ENCODE measurements at regions not wholly inside any gene's neighbourhood (a gene's known extent, or its start where the extent isn't known, plus 50 kb on each side); places are given as distances from the start of the nearest gene placed in this dataset.
A peak's percentile ranks its signal among the peaks of the same experiment; 100 is the strongest.

- Histone ChIP-seq H3K27me3 (ENCODE audit: control insufficient read depth, extremely low read depth, insufficient read depth, low read length) (no peaks in the 10 kb centered on the region), H4K20me1 (ENCODE audit: control insufficient read depth, extremely low read depth, insufficient read depth, low read length) (no peaks in the 10 kb centered on the region), H3K79me2 (ENCODE audit: control insufficient read depth, insufficient read depth, low read length) (no peaks in the 10 kb centered on the region), H3K4me2 (ENCODE audit: control insufficient read depth, extremely low read depth, insufficient read depth, low read depth, low read length) (no peak overlapping the region), H2AFZ (ENCODE audit: control insufficient read depth, low read length) (no peak overlapping the region), H3K9me3 (ENCODE audit: control insufficient read depth, low read depth, low read length) (no peaks in the 10 kb centered on the region), H3K36me3 (ENCODE audit: control insufficient read depth in 2 of 2, extremely low read depth in 1 of 2, insufficient read depth in 2 of 2, low read length in 2 of 2) (no peaks in the 10 kb centered on the region), H3K9me1 (ENCODE audit: control insufficient read depth, extremely low read depth, insufficient read depth, low read length) (no peaks in the 10 kb centered on the region), H3K27ac (ENCODE audit: control insufficient read depth, insufficient read depth, low read length) (no peak overlapping the region), H3K4me3 (ENCODE audit: control insufficient read depth in 2 of 3, extremely low read depth in 1 of 3, insufficient read depth in 2 of 3, low read depth in 1 of 3, low read length in 3 of 3) (no peak overlapping the region), H3K4me1 (ENCODE audit: control insufficient read depth, extremely low read depth, insufficient read depth, low read length) (no peaks in the 10 kb centered on the region), H3K9ac (ENCODE audit: control insufficient read depth, extremely low read depth, insufficient read depth, low read length) (no peak overlapping the region)
- no peak for FAIRE-seq
- no peak for DNase-seq (ENCODE audit: low read depth, low spot score)
- dilution Hi-C loops (cut with MboI; ENCODE audit: extremely low pct_ligation_motif_present, low sequenced_read_pairs): no loop called here
- TF ChIP-seq, protein P1, sequence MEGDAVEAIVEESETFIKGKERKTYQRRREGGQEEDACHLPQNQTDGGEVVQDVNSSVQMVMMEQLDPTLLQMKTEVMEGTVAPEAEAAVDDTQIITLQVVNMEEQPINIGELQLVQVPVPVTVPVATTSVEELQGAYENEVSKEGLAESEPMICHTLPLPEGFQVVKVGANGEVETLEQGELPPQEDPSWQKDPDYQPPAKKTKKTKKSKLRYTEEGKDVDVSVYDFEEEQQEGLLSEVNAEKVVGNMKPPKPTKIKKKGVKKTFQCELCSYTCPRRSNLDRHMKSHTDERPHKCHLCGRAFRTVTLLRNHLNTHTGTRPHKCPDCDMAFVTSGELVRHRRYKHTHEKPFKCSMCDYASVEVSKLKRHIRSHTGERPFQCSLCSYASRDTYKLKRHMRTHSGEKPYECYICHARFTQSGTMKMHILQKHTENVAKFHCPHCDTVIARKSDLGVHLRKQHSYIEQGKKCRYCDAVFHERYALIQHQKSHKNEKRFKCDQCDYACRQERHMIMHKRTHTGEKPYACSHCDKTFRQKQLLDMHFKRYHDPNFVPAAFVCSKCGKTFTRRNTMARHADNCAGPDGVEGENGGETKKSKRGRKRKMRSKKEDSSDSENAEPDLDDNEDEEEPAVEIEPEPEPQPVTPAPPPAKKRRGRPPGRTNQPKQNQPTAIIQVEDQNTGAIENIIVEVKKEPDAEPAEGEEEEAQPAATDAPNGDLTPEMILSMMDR (optimal IDR thresholded peaks at IDR 0.05 in 1 of 3, IDR thresholded peaks at IDR 0.05 in 1 of 3, conservative IDR thresholded peaks at IDR 0.05 in 1 of 3; ENCODE audit: extremely low read depth in 1 of 3, insufficient read depth in 2 of 3, low read length in 3 of 3): no peak
- TF ChIP-seq EZH2 (IDR thresholded peaks at IDR 0.05; ENCODE audit: low read length): no peak
Measured at GRCh38 chr1:58966103-58966916, 182.5 kb upstream of the JUN start.

DNA sequence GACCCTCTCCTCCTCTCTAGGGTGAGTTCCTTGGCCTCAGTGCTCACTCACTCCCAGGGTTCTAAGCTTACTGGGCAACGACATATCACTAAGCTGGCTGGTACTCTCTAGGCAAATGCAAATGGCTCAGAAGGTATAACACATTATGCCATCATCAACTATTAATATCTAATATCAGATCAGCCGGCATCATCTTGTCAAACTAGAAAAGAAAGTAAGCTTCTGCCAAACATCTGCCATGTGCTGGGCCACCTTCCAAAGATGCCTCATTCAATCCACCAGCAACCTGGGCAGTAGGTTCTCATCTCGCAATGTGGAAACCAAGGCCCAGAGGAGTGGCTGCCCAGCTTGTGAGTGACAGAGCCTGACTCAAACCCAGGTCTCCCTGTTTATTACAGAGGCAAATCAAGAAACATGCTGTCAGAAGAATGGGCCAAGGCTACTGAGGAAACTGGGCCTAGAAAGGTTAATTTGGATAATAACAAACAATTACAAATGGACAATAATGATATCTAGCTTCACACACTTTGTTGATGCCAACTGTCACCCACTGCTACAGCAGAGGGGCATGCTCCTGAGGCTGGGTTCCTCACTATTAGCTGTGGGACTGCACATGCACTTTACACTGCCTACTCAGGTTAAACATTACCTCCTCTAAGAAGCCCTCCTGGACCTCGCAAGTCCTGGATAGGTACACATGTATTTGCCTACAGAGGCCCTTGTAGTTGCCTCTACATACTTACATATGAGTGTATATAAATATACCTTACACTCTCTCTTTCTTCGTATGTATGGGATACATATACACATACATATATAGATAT is 183.3 kb upstream of the JUN start:
- peak; percentile 20 for FAIRE-seq
- no peaks in the 10 kb centered on the region for H3K4me1 ChIP-seq (ENCODE audit: control insufficient read depth, extremely low read depth, insufficient read depth, low read length)
- H3K4me3 ChIP-seq (ENCODE audit: control insufficient read depth in 2 of 3, extremely low read depth in 1 of 3, insufficient read depth in 2 of 3, low read depth in 1 of 3, low read length in 3 of 3): no peak overlapping the region
- H2AFZ ChIP-seq (ENCODE audit: control insufficient read depth, low read length): no peak overlapping the region
- no peak overlapping the region for H3K9ac ChIP-seq (ENCODE audit: control insufficient read depth, extremely low read depth, insufficient read depth, low read length)
- dilution Hi-C loops (cut with MboI; ENCODE audit: extremely low pct_ligation_motif_present, low sequenced_read_pairs): no loop called here
- no peak for DNase-seq (ENCODE audit: low read depth, low spot score)
- no peaks in the 10 kb centered on the region for H3K79me2 ChIP-seq (ENCODE audit: control insufficient read depth, insufficient read depth, low read length)
- no peaks in the 10 kb centered on the region for H4K20me1 ChIP-seq (ENCODE audit: control insufficient read depth, extremely low read depth, insufficient read depth, low read length)
- no peak for TF ChIP-seq EZH2 (IDR thresholded peaks at IDR 0.05; ENCODE audit: low read length)
- TF ChIP-seq, protein P1 (optimal IDR thresholded peaks at IDR 0.05 in 1 of 3, IDR thresholded peaks at IDR 0.05 in 1 of 3, conservative IDR thresholded peaks at IDR 0.05 in 1 of 3; ENCODE audit: extremely low read depth in 1 of 3, insufficient read depth in 2 of 3, low read length in 3 of 3): no peak
- H3K36me3 ChIP-seq (ENCODE audit: control insufficient read depth in 2 of 2, extremely low read depth in 1 of 2, insufficient read depth in 2 of 2, low read length in 2 of 2): no peaks in the 10 kb centered on the region
- no peak overlapping the region for H3K27ac ChIP-seq (ENCODE audit: control insufficient read depth, insufficient read depth, low read length)
- no peaks in the 10 kb centered on the region for H3K9me3 ChIP-seq (ENCODE audit: control insufficient read depth, low read depth, low read length)
- H3K4me2 ChIP-seq (ENCODE audit: control insufficient read depth, extremely low read depth, insufficient read depth, low read depth, low read length): no peak overlapping the region
- H3K27me3 ChIP-seq (ENCODE audit: control insufficient read depth, extremely low read depth, insufficient read depth, low read length): no peaks in the 10 kb centered on the region
- no peaks in the 10 kb centered on the region for H3K9me1 ChIP-seq (ENCODE audit: control insufficient read depth, extremely low read depth, insufficient read depth, low read length)
